Body of pancreas (tissue), 4 donors: ENCODE measurements at regions not wholly inside any gene's neighbourhood (a gene's known extent, or its start where the extent isn't known, plus 50 kb on each side); places are given as distances from the start of the nearest gene placed in this dataset.
"Not testable (repeated sequence)": the region's sequence is repeated elsewhere in the genome, so short reads cannot be mapped to it uniquely, and the experiment has no call there.

Experiments
- ATAC-seq: fragments of 150-250 bp; one replicate; pipeline ENCODE4 v1.9.1; 2016
- DNase-seq, 4 donors: peaks; one replicate each; pipeline ENCODE4 v3.0.0-alpha.2; 2019
- H3K27ac ChIP-seq, 4 donors: fragments of 200-600 bp; sonication (generic); 1 replicate in 3 of 4; 2 replicates in 1 of 4; pipeline versions ENCODE4 v1.5.1 to v1.6.1; 2016 to 2019; ENCODE audit warnings: mild to moderate bottlenecking in 1 of 4, mixed read lengths in 1 of 4, moderate library complexity in 1 of 4
- H3K27me3 ChIP-seq, 2 donors: fragments of 200-600 bp; sonication (generic); one replicate each; pipeline ENCODE4 v1.6.0; 2016; ENCODE audit warnings: mild to moderate bottlenecking in 1 of 2
- H3K36me3 ChIP-seq, 2 donors: fragments of 200-600 bp; sonication (generic); replicated peaks in 1 of 2; 2 replicates each; pipeline ENCODE4 v1.5.1; 2016; ENCODE audit warnings: low read depth in 2 of 2; ENCODE audit not compliant: insufficient read depth in 1 of 2
- H3K4me1 ChIP-seq: fragments of 200-600 bp; sonication (generic); one replicate; pipeline ENCODE4 v1.6.0; 2016
- H3K4me3 ChIP-seq, 2 donors: fragments of 200-600 bp; sonication (generic); 1 replicate in 1 of 2; 2 replicates in 1 of 2; pipeline ENCODE4 v1.5.1; 2016 to 2019
- H3K9me3 ChIP-seq, 3 donors: fragments of 200-600 bp; sonication (generic); 1 replicate in 2 of 3; 2 replicates in 1 of 3; pipeline ENCODE4 v1.5.1; 2016
- CTCF ChIP-seq, 7 experiments: fragments of 450-650 bp in 4 of 7; fragments of 200-600 bp in 3 of 7; sonication (generic) in 3 of 7; IDR thresholded peaks; one replicate each; pipeline ENCODE4 v1.5.1; 2016 to 2019; ENCODE audit warnings: antibody characterized with exemption in 7 of 7
- POLR2A ChIP-seq, 3 donors: fragments of 450-650 bp; IDR thresholded peaks; one replicate each; pipeline ENCODE4 v1.6.1; 2016; ENCODE audit warnings: antibody characterized with exemption in 3 of 3, mild to moderate bottlenecking in 2 of 3
- WGBS, 2 donors: methylation state at CpG; one replicate each; pipeline ENCODE4 v1.1.5; 2017; 5-methylcytosine and 5-hydroxymethylcytosine counted together
- intact Hi-C: fragments of 100-400 bp; cut with DNase I; formaldehyde crosslinking; loops from one replicate; pipeline ENCODE4 v1.15.1; 2023

- TF ChIP-seq POLR2A (IDR thresholded peaks at IDR 0.05) (no peak), CTCF (IDR thresholded peaks at IDR 0.05) (no peak)
- Histone ChIP-seq H3K4me1 (no peaks in the 10 kb centered on the region), H3K36me3 (no peaks in the 10 kb centered on the region), H3K9me3 (no peaks in the 10 kb centered on the region), H3K4me3 (no peak overlapping the region), H3K27me3 (no peaks in the 10 kb centered on the region), H3K27ac (no peak overlapping the region)
- ATAC-seq (no peak), DNase-seq (no peak)
- intact Hi-C loops, result no loop called here
- 49 to 60% methylated on average over 2 of the region's 2 CpGs for WGBS, 2 donors
Observed at GRCh38 chr2:64808754-64809153, 155.0 kb upstream of the SERTAD2 start.

- no peak for ATAC-seq
- intact Hi-C loops, result no loop called here
- Histone ChIP-seq H3K36me3 (no peaks in the 10 kb centered on the region), H3K27ac (no peak overlapping the region), H3K4me3 (no peak overlapping the region), H3K4me1 (no peaks in the 10 kb centered on the region), H3K27me3 (no peaks in the 10 kb centered on the region), H3K9me3 (no peaks in the 10 kb centered on the region)
- TF ChIP-seq CTCF (IDR thresholded peaks at IDR 0.05) (no peak), POLR2A (IDR thresholded peaks at IDR 0.05) (no peak)
- no peak for DNase-seq
- WGBS, 2 donors, result 95 to 96% methylated on average over 1 of the region's 1 CpG
Observed at GRCh38 chr2:64809216-64809615, 155.5 kb upstream of the SERTAD2 start.

GRCh38 chr2:64812285-64812684 is 158.6 kb upstream of the SERTAD2 start:
- H3K4me3 ChIP-seq, result no peak overlapping the region
- H3K27ac ChIP-seq, result no peak overlapping the region
- no peak for ATAC-seq
- intact Hi-C loops, result no loop called here
- no peaks in the 10 kb centered on the region for H3K4me1 ChIP-seq
- no peak for TF ChIP-seq CTCF (IDR thresholded peaks at IDR 0.05)
- TF ChIP-seq POLR2A (IDR thresholded peaks at IDR 0.05), result no peak
- no peak for DNase-seq
- H3K9me3 ChIP-seq, result no peaks in the 10 kb centered on the region
- H3K27me3 ChIP-seq, result no peaks in the 10 kb centered on the region
- H3K36me3 ChIP-seq, result no peaks in the 10 kb centered on the region
- 65 to 72% methylated on average over 4 of the region's 4 CpGs for WGBS, 2 donors

- H3K27me3 ChIP-seq, result no peaks in the 10 kb centered on the region
- H3K4me1 ChIP-seq, result no peaks in the 10 kb centered on the region
- WGBS, 2 donors, result 83 to 86% methylated on average over 5 of the region's 5 CpGs
- DNase-seq, result no peak
- ATAC-seq, result no peak
- intact Hi-C loops, result no loop called here
- no peak for TF ChIP-seq POLR2A (IDR thresholded peaks at IDR 0.05)
- H3K9me3 ChIP-seq, result no peaks in the 10 kb centered on the region
- H3K4me3 ChIP-seq, result no peak overlapping the region
- H3K36me3 ChIP-seq, result no peaks in the 10 kb centered on the region
- no peak overlapping the region for H3K27ac ChIP-seq
Observed at GRCh38 chr2:64814007-64814406, 160.3 kb upstream of the SERTAD2 start.

- intact Hi-C loops, result not testable (repeated sequence)
Observed at GRCh38 chr2:64816526-64816925, 162.8 kb upstream of the SERTAD2 start.

GRCh38 chr2:64817453-64817852 is 163.7 kb upstream of the SERTAD2 start:
- ATAC-seq, result no peak

More at GRCh38 chr2:64816526-64816925, 162.8 kb upstream of the SERTAD2 start:
- H3K36me3 ChIP-seq, H3K27ac ChIP-seq, DNase-seq, H3K4me3 ChIP-seq, H3K27me3 ChIP-seq, H3K9me3 ChIP-seq, H3K4me1 ChIP-seq, ATAC-seq: not testable (repeated sequence)
- 80 to 93% methylated on average over 8 of the region's 8 CpGs for WGBS, 2 donors

More at GRCh38 chr2:64817453-64817852, 163.7 kb upstream of the SERTAD2 start:
- Histone ChIP-seq H3K36me3 (no peaks in the 10 kb centered on the region), H3K4me1 (no peaks in the 10 kb centered on the region), H3K27ac (no peak overlapping the region), H3K9me3 (no peaks in the 10 kb centered on the region), H3K27me3 (no peaks in the 10 kb centered on the region), H3K4me3 (no peak overlapping the region)
- TF ChIP-seq CTCF (IDR thresholded peaks at IDR 0.05) (no peak), POLR2A (IDR thresholded peaks at IDR 0.05) (no peak)
- intact Hi-C loops, result no loop called here
- WGBS, 2 donors, result 97 to 98% methylated on average over 4 of the region's 4 CpGs
- DNase-seq, result no peak
